Neural progenitor cell (in vitro differentiated cells): ENCODE measurements at regions not wholly inside any gene's neighbourhood (a gene's known extent, or its start where the extent isn't known, plus 50 kb on each side); places are given as distances from the start of the nearest gene placed in this dataset. TPM values are rescaled to one million over a fixed set of nuclear protein-coding genes. Genes with fewer than 3 reads are reported as not detected.

Experiments used
- DNase-seq: peaks from one replicate; pipeline ENCODE4 v3.0.0-alpha.2; 2016; ENCODE audit warnings: low spot score
- H2AFZ ChIP-seq: fragments of 200-600 bp; sonication (generic); replicated peaks from 2 replicates; pipeline ENCODE4 v1.6.1; 2016; ENCODE audit warnings: antibody characterized with exemption
- H3F3A ChIP-seq: fragments of 200-600 bp; sonication (generic); 2 replicates; pipeline ENCODE4 v1.6.1; 2016; ENCODE audit warnings: antibody characterized with exemption, low read depth
- H3K27ac ChIP-seq: fragments of 200-600 bp; sonication (generic); 2 replicates; pipeline ENCODE4 v1.5.1; 2016; ENCODE audit warnings: mild to moderate bottlenecking
- H3K27me3 ChIP-seq: fragments of 200-600 bp; sonication (generic); 2 replicates; pipeline ENCODE4 v1.6.1; 2016; ENCODE audit warnings: mild to moderate bottlenecking, moderate library complexity
- H3K36me3 ChIP-seq: fragments of 200-600 bp; sonication (generic); 2 replicates; pipeline ENCODE4 v1.5.1; 2016
- H3K4me1 ChIP-seq: fragments of 200-600 bp; sonication (generic); 2 replicates; pipeline ENCODE4 v1.6.1; 2016; ENCODE audit warnings: mixed run types
- H3K4me2 ChIP-seq: fragments of 200-600 bp; sonication (generic); 2 replicates; pipeline ENCODE4 v1.6.1; 2016
- H3K4me3 ChIP-seq: fragments of 200-600 bp; sonication (generic); 2 replicates; pipeline ENCODE4 v1.5.1; 2016
- H3K79me2 ChIP-seq: fragments of 200-600 bp; sonication (generic); 2 replicates; pipeline ENCODE4 v1.6.1; 2016; ENCODE audit warnings: low read depth
- H3K9ac ChIP-seq: fragments of 200-600 bp; sonication (generic); 2 replicates; pipeline ENCODE4 v1.6.1; 2016
- H3K9me3 ChIP-seq: fragments of 200-600 bp; sonication (generic); 2 replicates; pipeline ENCODE4 v1.5.1; 2016; ENCODE audit warnings: low read depth
- H4K20me1 ChIP-seq: fragments of 200-600 bp; sonication (generic); 2 replicates; pipeline ENCODE4 v1.6.1; 2016; ENCODE audit warnings: low read depth
- H3K27ac Mint-ChIP-seq: 3 replicates; pipeline ENCODE4 v1.8.0; 2021; ENCODE audit warnings: mixed read lengths
- H3K27me3 Mint-ChIP-seq: 2 replicates; pipeline ENCODE4 v1.8.0; 2022; ENCODE audit warnings: low read depth, mild to moderate bottlenecking, inconsistent platforms, moderate library complexity, mixed read lengths; ENCODE audit not compliant: insufficient read depth
- H3K36me3 Mint-ChIP-seq: 3 replicates; pipeline ENCODE4 v1.8.0; 2021; ENCODE audit warnings: mixed read lengths
- H3K4me1 Mint-ChIP-seq: 3 replicates; pipeline ENCODE4 v1.8.0; 2021; ENCODE audit warnings: mixed read lengths
- H3K4me3 Mint-ChIP-seq: 3 replicates; pipeline ENCODE4 v1.8.0; 2021; ENCODE audit warnings: mild to moderate bottlenecking, moderate library complexity, mixed read lengths
- H3K9me3 Mint-ChIP-seq: 3 replicates; pipeline ENCODE4 v1.8.0; 2020; ENCODE audit warnings: mixed read lengths
- EZH2 ChIP-seq: fragments of 200-600 bp; sonication (generic); IDR thresholded peaks from 2 replicates; pipeline ENCODE4 v1.6.1; 2017; ENCODE audit warnings: antibody characterized with exemption, mild to moderate bottlenecking, moderate library complexity
- EZH2phosphoT487 ChIP-seq: fragments of 200-600 bp; sonication (generic); IDR thresholded peaks from 2 replicates; pipeline ENCODE4 v1.6.1; 2017; ENCODE audit warnings: antibody characterized with exemption
- small RNA-seq: library from RNA; depleted of rRNA; stranded (forward); fragments of <200 nt; gene quantifications from one replicate; pipeline ENCODE3, GENCODE V24; 2015
- TF ChIP-seq, protein P1 (sequence below): fragments of 200-600 bp; sonication (generic); IDR thresholded peaks from 2 replicates; pipeline ENCODE4 v1.5.1; 2017; ENCODE audit warnings: antibody characterized with exemption, mild to moderate bottlenecking

DNA sequence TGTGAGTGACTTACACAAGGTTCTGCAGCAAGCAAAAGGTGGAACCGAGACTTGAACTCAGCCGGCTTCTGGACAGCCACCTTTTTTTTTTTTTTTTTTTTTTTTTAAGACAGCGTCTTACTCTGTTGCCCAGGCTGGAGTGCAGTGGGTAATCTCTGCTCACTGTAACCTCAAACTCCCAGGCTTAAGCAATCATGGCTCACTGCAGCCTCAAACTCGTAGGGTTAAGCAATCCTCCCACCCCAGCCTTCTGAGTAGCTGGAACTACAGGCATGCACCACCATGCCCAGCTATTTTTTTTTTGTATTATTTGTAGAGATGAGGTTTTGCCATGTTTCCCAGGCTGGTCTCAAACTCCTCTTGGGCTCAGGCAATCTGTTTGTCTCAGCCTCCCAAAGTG lies 55.2 kb upstream of the GOT2 start:
- H3K27me3 Mint-ChIP-seq = peaks cover 4% of the 10 kb centered on the region

More for the DNA sequence above, 55.2 kb upstream of the GOT2 start:
- no peaks in the 10 kb centered on the region for H3K79me2 ChIP-seq
- H3K36me3 ChIP-seq = no peaks in the 10 kb centered on the region
- H3K4me3 ChIP-seq = no peak overlapping the region
- H3K9me3 ChIP-seq = no peaks in the 10 kb centered on the region
- no peaks in the 10 kb centered on the region for H4K20me1 ChIP-seq
- H3K36me3 Mint-ChIP-seq = no peaks in the 10 kb centered on the region
- TF ChIP-seq EZH2phosphoT487 (no peak), EZH2 (no peak)
- TF ChIP-seq, protein P1, sequence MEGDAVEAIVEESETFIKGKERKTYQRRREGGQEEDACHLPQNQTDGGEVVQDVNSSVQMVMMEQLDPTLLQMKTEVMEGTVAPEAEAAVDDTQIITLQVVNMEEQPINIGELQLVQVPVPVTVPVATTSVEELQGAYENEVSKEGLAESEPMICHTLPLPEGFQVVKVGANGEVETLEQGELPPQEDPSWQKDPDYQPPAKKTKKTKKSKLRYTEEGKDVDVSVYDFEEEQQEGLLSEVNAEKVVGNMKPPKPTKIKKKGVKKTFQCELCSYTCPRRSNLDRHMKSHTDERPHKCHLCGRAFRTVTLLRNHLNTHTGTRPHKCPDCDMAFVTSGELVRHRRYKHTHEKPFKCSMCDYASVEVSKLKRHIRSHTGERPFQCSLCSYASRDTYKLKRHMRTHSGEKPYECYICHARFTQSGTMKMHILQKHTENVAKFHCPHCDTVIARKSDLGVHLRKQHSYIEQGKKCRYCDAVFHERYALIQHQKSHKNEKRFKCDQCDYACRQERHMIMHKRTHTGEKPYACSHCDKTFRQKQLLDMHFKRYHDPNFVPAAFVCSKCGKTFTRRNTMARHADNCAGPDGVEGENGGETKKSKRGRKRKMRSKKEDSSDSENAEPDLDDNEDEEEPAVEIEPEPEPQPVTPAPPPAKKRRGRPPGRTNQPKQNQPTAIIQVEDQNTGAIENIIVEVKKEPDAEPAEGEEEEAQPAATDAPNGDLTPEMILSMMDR = no peak
- no peak overlapping the region for H3K4me2 ChIP-seq
- no peaks in the 10 kb centered on the region for H3K9me3 Mint-ChIP-seq
- H3F3A ChIP-seq = no peaks in the 10 kb centered on the region
- H3K9ac ChIP-seq = no peak overlapping the region
- H3K4me3 Mint-ChIP-seq = no peak overlapping the region
- no peak for DNase-seq
- no peak overlapping the region for H2AFZ ChIP-seq
- H3K27me3 ChIP-seq = no peaks in the 10 kb centered on the region
- H3K27ac ChIP-seq = no peak overlapping the region
- H3K4me1 ChIP-seq = no peaks in the 10 kb centered on the region
- H3K4me1 Mint-ChIP-seq = peaks cover 19% of the 10 kb centered on the region
- no peak overlapping the region for H3K27ac Mint-ChIP-seq

Small RNA genes lying in the stretch of these regions (small RNA-seq; reads per million reads assigned to genes)
- gene AC018554.2 (not detected), gene AC092121.1 (not detected), gene RF00017 (not detected), gene RNU4-58P (0.09 reads per million), gene RPS27P27 (not detected)
